HG03039 (cell line): ENCODE measurements at regions not wholly inside any gene's neighbourhood (a gene's known extent, or its start where the extent isn't known, plus 50 kb on each side); places are given as distances from the start of the nearest gene placed in this dataset.
"Not testable (repeated sequence)": the region's sequence is repeated elsewhere in the genome, so short reads cannot be mapped to it uniquely, and the experiment has no call there.

Experiments used
- ATAC-seq: cut with Tn5 transposase; IDR thresholded peaks from one replicate; pipeline ENCODE4 v1.9.1; 2021; ENCODE audit warnings: mild to moderate bottlenecking, moderate library complexity; ENCODE audit not compliant: unreplicated experiment

- not testable (repeated sequence) for ATAC-seq
Observed at GRCh38 chr9:81811688-81812087, 116.5 kb upstream of the SPATA31D4 start.

- no peak for ATAC-seq
Observed at GRCh38 chr9:81814401-81814793, 113.8 kb upstream of the SPATA31D4 start.

GRCh38 chr9:81814794-81815464, 113.3 kb upstream of the SPATA31D4 start:
- ATAC-seq, result peak; percentile 52

- no peak for ATAC-seq
Observed at GRCh38 chr9:81815781-81816180, 112.4 kb upstream of the SPATA31D4 start.

GRCh38 chr9:81819155-81819554, 109.1 kb upstream of the SPATA31D4 start:
- ATAC-seq, result no peak

- no peak for ATAC-seq
Observed at GRCh38 chr9:81819859-81820546, 108.2 kb upstream of the SPATA31D4 start.

GRCh38 chr9:81822301-81822865, 105.8 kb upstream of the SPATA31D4 start:
- ATAC-seq, result no peak

- ATAC-seq, result no peak
Observed at GRCh38 chr9:81822967-81823366, 105.3 kb upstream of the SPATA31D4 start.

GRCh38 chr9:81823672-81824554, 104.3 kb upstream of the SPATA31D4 start:
- ATAC-seq, result no peak

GRCh38 chr9:81824802-81825730, 103.2 kb upstream of the SPATA31D4 start:
- no peak for ATAC-seq

- no peak for ATAC-seq
Observed at GRCh38 chr9:81825846-81826516, 102.2 kb upstream of the SPATA31D4 start.

GRCh38 chr9:81826517-81826906, 101.7 kb upstream of the SPATA31D4 start:
- ATAC-seq, result no peak

- peak; percentile 91 for ATAC-seq
Observed at GRCh38 chr9:81827616-81828296, 100.5 kb upstream of the SPATA31D4 start.

GRCh38 chr9:81829195-81829882, 98.9 kb upstream of the SPATA31D4 start:
- ATAC-seq, result no peak

- not testable (repeated sequence) for ATAC-seq
Observed at GRCh38 chr9:81830431-81830830, 97.8 kb upstream of the SPATA31D4 start.

GRCh38 chr9:81832571-81833285, 95.5 kb upstream of the SPATA31D4 start:
- ATAC-seq, result no peak

GRCh38 chr9:81833563-81834345, 94.5 kb upstream of the SPATA31D4 start:
- no peak for ATAC-seq
